GM23338 (cell line): ENCODE measurements at regions not wholly inside any gene's neighbourhood (a gene's known extent, or its start where the extent isn't known, plus 50 kb on each side); places are given as distances from the start of the nearest gene placed in this dataset.

ENCODE experiments used
- ATAC-seq: fragments of 200-7000 bp; cut with Tn5 transposase; 3 replicates; pipeline ENCODE4 v1.9.1; 2020
- DNase-seq: peaks from one replicate; pipeline ENCODE4 v3.0.0-alpha.2; 2015; ENCODE audit warnings: low spot score
- H2AFZ ChIP-seq: fragments of 200-600 bp; sonication (generic); 2 replicates; pipeline ENCODE4 v1.8.0; 2016; ENCODE audit warnings: antibody characterized with exemption, mild to moderate bottlenecking, moderate library complexity
- H3F3A ChIP-seq: fragments of 200-600 bp; sonication (generic); replicated peaks from 2 replicates; pipeline ENCODE4 v1.8.0; 2017; ENCODE audit warnings: antibody characterized with exemption, mixed run types, low read depth
- H3K27ac ChIP-seq: fragments of 200-600 bp; sonication (generic); 2 replicates; pipeline ENCODE4 v1.6.1; 2016; ENCODE audit warnings: low read depth
- H3K27me3 ChIP-seq: fragments of 200-600 bp; sonication (generic); 2 replicates; pipeline ENCODE4 v1.8.0; 2016; ENCODE audit warnings: mild to moderate bottlenecking, mixed run types, moderate library complexity; ENCODE audit not compliant: insufficient read depth
- H3K36me3 ChIP-seq: fragments of 200-600 bp; sonication (generic); 2 replicates; pipeline ENCODE4 v1.8.0; 2016; ENCODE audit warnings: mild to moderate bottlenecking; ENCODE audit not compliant: insufficient read depth
- H3K4me1 ChIP-seq: fragments of 200-600 bp; sonication (generic); 2 replicates; pipeline ENCODE4 v1.8.0; 2016; ENCODE audit warnings: mild to moderate bottlenecking, moderate library complexity; ENCODE audit not compliant: insufficient read depth
- H3K4me2 ChIP-seq: fragments of 200-600 bp; sonication (generic); 2 replicates; pipeline ENCODE4 v1.7.1; 2017; ENCODE audit warnings: mixed run types
- H3K4me3 ChIP-seq: fragments of 200-600 bp; sonication (generic); 2 replicates; pipeline ENCODE4 v1.6.1; 2016; ENCODE audit warnings: mixed run types
- H3K79me2 ChIP-seq: fragments of 200-600 bp; sonication (generic); replicated peaks from 2 replicates; pipeline ENCODE4 v1.8.0; 2017; ENCODE audit warnings: mild to moderate bottlenecking; ENCODE audit not compliant: insufficient read depth
- H3K9me2 ChIP-seq: fragments of 200-600 bp; sonication (generic); 2 replicates; pipeline ENCODE4 v1.8.0; 2017; ENCODE audit not compliant: insufficient read depth
- H4K20me1 ChIP-seq: fragments of 200-600 bp; sonication (generic); replicated peaks from 2 replicates; pipeline ENCODE4 v1.8.0; 2017; ENCODE audit warnings: mild to moderate bottlenecking; ENCODE audit not compliant: insufficient read depth
- H3K27ac Mint-ChIP-seq: 2 replicates; pipeline ENCODE4 v1.8.0; 2020; ENCODE audit warnings: inconsistent platforms, mild to moderate bottlenecking, moderate library complexity, mixed read lengths
- H3K27me3 Mint-ChIP-seq: 3 replicates; pipeline ENCODE4 v1.8.0; 2022; ENCODE audit warnings: low read depth, mild to moderate bottlenecking, moderate library complexity, mixed read lengths, inconsistent platforms; ENCODE audit not compliant: insufficient read depth, poor library complexity
- H3K36me3 Mint-ChIP-seq: 3 replicates; pipeline ENCODE4 v1.8.0; 2021; ENCODE audit warnings: low read depth, mild to moderate bottlenecking, inconsistent platforms, moderate library complexity, mixed read lengths
- H3K4me1 Mint-ChIP-seq: 3 replicates; pipeline ENCODE4 v1.8.0; 2020; ENCODE audit warnings: mild to moderate bottlenecking, inconsistent platforms, mixed read lengths
- H3K4me3 Mint-ChIP-seq: 3 replicates; pipeline ENCODE4 v1.8.0; 2021; ENCODE audit warnings: moderate library complexity, mild to moderate bottlenecking, inconsistent platforms, mixed read lengths
- H3K9me3 Mint-ChIP-seq: 3 replicates; pipeline ENCODE4 v1.8.0; 2020; ENCODE audit warnings: moderate library complexity, mild to moderate bottlenecking, inconsistent platforms, mixed read lengths
- CTCF ChIP-seq, 2 experiments: fragments of 200-600 bp in 1 of 2; sonication (generic) in 1 of 2; conservative IDR thresholded peaks; 2 replicates each; pipeline versions ENCODE4 v1.5.1 to v1.6.1; 2016 to 2017; ENCODE audit warnings: antibody characterized with exemption in 2 of 2, low read depth in 2 of 2, mild to moderate bottlenecking in 2 of 2, moderate library complexity in 1 of 2
- ETS1 ChIP-seq: IDR thresholded peaks from 2 replicates; pipeline ENCODE4 v1.6.1; 2016; ENCODE audit warnings: antibody characterized with exemption
- EZH2 ChIP-seq: fragments of 200-600 bp; sonication (generic); IDR thresholded peaks from one replicate; pipeline ENCODE4 v1.8.0; 2017; ENCODE audit warnings: antibody characterized with exemption, mild to moderate bottlenecking, low read depth; ENCODE audit not compliant: unreplicated experiment
- JUNB ChIP-seq: IDR thresholded peaks from one replicate; pipeline ENCODE4 v1.6.1; 2016; ENCODE audit warnings: antibody characterized with exemption; ENCODE audit not compliant: unreplicated experiment
- NANOG ChIP-seq: IDR thresholded peaks from 2 replicates; pipeline ENCODE4 v1.6.1; 2016; ENCODE audit warnings: antibody characterized with exemption, borderline replicate concordance
- REST ChIP-seq: IDR thresholded peaks from one replicate; pipeline ENCODE4 v1.6.1; 2018; ENCODE audit warnings: antibody characterized with exemption; ENCODE audit not compliant: unreplicated experiment
- STAT1 ChIP-seq: IDR thresholded peaks from one replicate; pipeline ENCODE4 v1.6.1; 2016; ENCODE audit warnings: antibody characterized with exemption; ENCODE audit not compliant: unreplicated experiment
- ZNF114 ChIP-seq: fragments of 250-450 bp; sonication (Bioruptor Pico); IDR thresholded peaks from 2 replicates; pipeline ENCODE4 v1.5.0; 2020; ENCODE audit warnings: mild to moderate bottlenecking, moderate library complexity

- no peak overlapping the region for H3K27ac ChIP-seq
- H3K9me2 ChIP-seq: peaks cover 5% of the 10 kb centered on the region; the same call in 1 of the 2 replicates
- H3K4me1 ChIP-seq: no peaks in the 10 kb centered on the region
- no peak overlapping the region for H3K4me3 Mint-ChIP-seq
- H3F3A ChIP-seq: no peaks in the 10 kb centered on the region
- no peaks in the 10 kb centered on the region for H3K27me3 ChIP-seq
- no peak for TF ChIP-seq STAT1
- TF ChIP-seq EZH2: no peak
- TF ChIP-seq NANOG: no peak
- no peak for TF ChIP-seq REST
- TF ChIP-seq CTCF (conservative IDR thresholded peaks at IDR 0.05; ENCODE audit: low read depth in 2 of 2): no peak
- no peak for TF ChIP-seq ETS1
- no peak overlapping the region for H2AFZ ChIP-seq
- peaks cover 10% of the 10 kb centered on the region for H3K9me3 Mint-ChIP-seq
- no peaks in the 10 kb centered on the region for H4K20me1 ChIP-seq
- H3K79me2 ChIP-seq: no peaks in the 10 kb centered on the region; the same call in 1 of the 2 replicates
- no peak for ATAC-seq
- H3K4me1 Mint-ChIP-seq: peaks cover 14% of the 10 kb centered on the region
- peaks cover 4% of the 10 kb centered on the region; the same call in 1 of the 3 replicates for H3K36me3 Mint-ChIP-seq
- no peak overlapping the region for H3K27ac Mint-ChIP-seq
- H3K36me3 ChIP-seq: no peaks in the 10 kb centered on the region
- DNase-seq: no peak
- H3K4me3 ChIP-seq: no peak overlapping the region
- no peak overlapping the region for H3K4me2 ChIP-seq
- peaks cover 10% of the 10 kb centered on the region for H3K27me3 Mint-ChIP-seq
Measured at GRCh38 chr15:29556380-29556779, 265.9 kb downstream of the TJP1 start.

GRCh38 chr15:29554531-29554930, 267.7 kb downstream of the TJP1 start:
- TF ChIP-seq ZNF114 (no peak), JUNB (no peak), STAT1 (no peak)
- Mint-ChIP-seq H3K36me3 (peaks cover 4% of the 10 kb centered on the region; the same call in 1 of the 3 replicates), H3K9me3 (peaks cover 6% of the 10 kb centered on the region), H3K4me1 (peaks cover 19% of the 10 kb centered on the region), H3K4me3 (no peak overlapping the region), H3K27me3 (peaks cover 6% of the 10 kb centered on the region), H3K27ac (no peak overlapping the region)
- H4K20me1 ChIP-seq: no peaks in the 10 kb centered on the region
- no peak overlapping the region for H3K4me3 ChIP-seq
- no peaks in the 10 kb centered on the region for H3F3A ChIP-seq
- no peaks in the 10 kb centered on the region for H3K4me1 ChIP-seq
- H3K9me2 ChIP-seq: no peaks in the 10 kb centered on the region
- no peak overlapping the region for H2AFZ ChIP-seq
- no peaks in the 10 kb centered on the region; the same call in 1 of the 2 replicates for H3K79me2 ChIP-seq
- no peak overlapping the region for H3K27ac ChIP-seq
- H3K4me2 ChIP-seq: no peak overlapping the region
- H3K27me3 ChIP-seq: no peaks in the 10 kb centered on the region
- ATAC-seq: no peak
- no peaks in the 10 kb centered on the region for H3K36me3 ChIP-seq
- DNase-seq: no peak
